Stimulated activated CD4-positive, alpha-beta T cell treated with anti-CD3 and anti-CD28 coated beads, Interleukin-4, amount 100 ng/mL, for 1 hour (primary cell): ENCODE measurements at regions not wholly inside any gene's neighbourhood (a gene's known extent, or its start where the extent isn't known, plus 50 kb on each side); places are given as distances from the start of the nearest gene placed in this dataset.
A peak's percentile ranks its signal among the peaks of the same experiment; 100 is the strongest.
"Not testable (repeated sequence)": the region's sequence is repeated elsewhere in the genome, so short reads cannot be mapped to it uniquely, and the experiment has no call there.

Experiments used
- DNase-seq: peaks from one replicate; pipeline ENCODE4 v3.0.0-alpha.2; 2020

DNA sequence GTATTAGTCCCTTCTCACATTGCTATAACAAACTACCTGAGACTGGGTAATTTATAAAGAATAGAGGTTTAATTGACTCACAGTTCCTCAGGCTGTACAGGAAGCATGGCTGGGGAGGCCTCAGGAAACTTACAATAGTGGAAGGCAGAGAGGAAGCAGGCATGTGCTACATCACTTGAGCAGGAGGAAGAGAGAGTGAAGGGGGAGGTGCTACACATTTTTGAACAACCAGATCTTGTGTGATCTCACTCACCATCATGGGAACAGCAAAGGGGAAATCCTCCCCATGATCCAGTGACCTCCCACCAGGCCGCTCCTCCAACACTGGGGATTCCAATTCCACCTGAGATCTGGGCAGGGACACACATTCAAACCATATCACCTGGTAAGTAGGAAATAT lies 630.6 kb downstream of the QKI start:
- no peak for DNase-seq

DNA sequence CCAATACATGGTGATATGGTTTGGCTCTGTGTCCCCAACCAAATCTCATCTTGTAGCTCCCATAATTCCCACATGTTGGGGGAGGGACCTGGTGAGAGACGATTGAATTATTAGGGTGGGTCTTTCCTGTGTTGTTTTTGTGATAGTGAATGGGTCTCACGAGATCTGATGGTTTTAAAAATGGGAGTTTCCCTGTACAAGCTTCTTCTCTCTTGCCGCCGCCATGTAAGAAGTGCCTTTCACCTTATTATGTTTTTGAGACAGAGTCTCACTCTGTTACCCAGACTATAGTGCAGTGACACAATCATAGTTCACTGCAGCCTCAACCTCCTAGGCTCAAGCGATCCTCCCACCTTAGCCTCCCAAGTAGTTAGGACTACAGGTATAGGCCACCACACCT lies 629.1 kb downstream of the QKI start:
- not testable (repeated sequence) for DNase-seq

GRCh38 chr6:164042212-164042611 lies 627.7 kb downstream of the QKI start:
- DNase-seq = no peak

- no peak for DNase-seq
These were observed 626.5 kb downstream of the QKI start for GRCh38 chr6:164040994-164041393.

GRCh38 chr6:164039954-164040375 lies 625.4 kb downstream of the QKI start:
- peak; percentile 24 for DNase-seq

GRCh38 chr6:164037171-164037870 lies 622.8 kb downstream of the QKI start:
- no peak for DNase-seq

GRCh38 chr6:164035900-164036485 lies 621.5 kb downstream of the QKI start:
- no peak for DNase-seq

GRCh38 chr6:164034602-164035140 lies 620.2 kb downstream of the QKI start:
- DNase-seq = no peak

DNA sequence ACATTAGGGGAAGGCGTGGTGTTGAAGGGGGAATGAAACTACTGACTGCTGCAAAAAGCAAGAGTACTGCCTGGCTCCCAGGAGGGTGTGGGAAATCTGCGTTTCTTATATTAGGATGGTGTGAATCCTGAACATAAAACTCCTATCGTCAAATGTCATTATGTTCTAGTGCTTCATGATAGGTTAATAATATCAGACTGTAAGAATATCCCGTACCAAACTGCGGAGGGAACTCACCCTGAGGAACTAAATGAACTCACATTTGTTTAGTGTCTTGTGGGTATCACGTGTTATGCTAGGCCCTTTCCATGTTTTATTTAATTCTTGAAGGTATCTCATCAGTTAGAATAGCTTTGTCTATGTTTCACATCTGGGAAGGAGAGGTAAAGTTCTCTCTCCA lies 610.7 kb downstream of the QKI start:
- no peak for DNase-seq

DNA sequence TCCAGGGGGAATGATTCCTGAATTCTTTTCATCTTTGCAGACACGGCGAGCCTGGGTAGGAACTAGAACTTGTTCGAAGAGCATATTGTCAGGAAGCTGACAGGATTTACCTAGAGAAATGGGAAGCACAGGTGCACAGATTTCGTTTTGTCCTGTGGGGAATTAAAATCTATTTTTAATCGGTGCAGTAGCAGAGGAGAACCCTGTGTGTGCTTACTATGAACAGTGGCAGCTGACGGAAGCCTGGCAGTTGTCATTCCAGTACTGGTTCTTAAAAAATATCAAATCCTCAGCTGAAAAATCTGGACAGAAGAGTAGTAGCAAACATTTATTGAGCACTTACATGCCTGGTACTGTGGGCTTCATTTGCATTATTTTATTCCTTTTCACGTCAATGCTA lies 609.0 kb downstream of the QKI start:
- DNase-seq = no peak

GRCh38 chr6:164022632-164023031 lies 608.1 kb downstream of the QKI start:
- DNase-seq = no peak

GRCh38 chr6:164021589-164022250 lies 607.2 kb downstream of the QKI start:
- DNase-seq = no peak

- no peak for DNase-seq
These were observed 605.6 kb downstream of the QKI start for GRCh38 chr6:164020142-164020541.

- no peak for DNase-seq
These were observed 603.6 kb downstream of the QKI start for GRCh38 chr6:164018133-164018532.

DNA sequence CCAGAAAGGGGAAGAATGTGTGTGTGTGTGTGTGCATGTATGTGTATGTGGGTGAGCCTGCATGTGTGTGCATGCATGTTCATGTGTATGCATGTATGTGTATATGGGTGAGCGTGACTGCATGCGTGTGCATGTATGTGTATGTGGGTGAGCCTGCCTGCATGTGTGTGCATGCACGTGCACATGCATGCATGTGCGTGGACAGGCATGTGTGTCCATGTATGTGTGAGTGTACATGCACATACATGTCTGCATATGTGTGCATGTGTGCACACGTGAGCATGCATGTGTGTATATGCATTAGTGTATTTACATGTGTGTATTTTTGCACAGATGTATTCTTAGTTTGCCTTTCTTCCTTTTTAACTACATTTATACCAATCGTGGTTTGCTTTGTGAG lies 601.5 kb downstream of the QKI start:
- DNase-seq = no peak

DNA sequence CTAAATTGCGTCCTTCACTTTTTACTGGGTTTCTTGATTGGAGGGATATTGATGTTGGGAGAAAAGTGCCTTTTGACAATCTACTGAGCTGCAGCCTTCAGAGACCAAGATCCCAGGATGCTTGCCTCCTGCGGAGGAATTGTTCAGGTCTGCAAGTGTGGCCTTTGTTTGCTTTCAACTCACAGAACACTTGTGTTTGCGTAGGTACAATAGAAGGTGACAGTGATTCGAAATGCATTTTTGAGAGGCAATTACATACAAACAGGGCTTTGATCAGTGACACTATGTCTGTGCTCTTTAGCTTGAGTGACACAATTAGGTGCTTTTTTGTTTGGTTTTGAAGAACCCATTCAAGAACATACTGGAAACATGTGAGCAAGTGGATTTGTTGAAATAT lies 600.6 kb downstream of the QKI start:
- DNase-seq = no peak

- DNase-seq = no peak
These were observed 600.0 kb downstream of the QKI start for GRCh38 chr6:164014346-164015087.

GRCh38 chr6:164013480-164014208 lies 599.1 kb downstream of the QKI start:
- DNase-seq = no peak

DNA sequence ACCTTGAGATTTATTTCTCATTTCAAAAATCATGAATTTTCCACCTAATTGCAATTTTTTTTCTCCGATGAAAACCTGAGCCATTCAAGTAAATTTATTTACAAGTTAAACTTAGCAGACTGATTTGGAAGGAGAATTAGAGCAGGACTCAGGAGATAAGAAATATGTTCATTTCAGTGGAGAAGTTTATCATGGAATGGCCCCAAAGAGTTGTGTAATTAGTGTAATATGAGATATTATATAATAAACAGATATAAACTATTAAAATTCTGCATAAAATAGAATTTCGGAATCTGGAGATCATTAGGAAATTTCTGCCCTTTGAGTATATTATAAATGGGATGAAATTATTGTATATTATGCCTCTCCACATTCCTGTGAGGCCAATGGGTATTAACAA lies 596.8 kb downstream of the QKI start:
- DNase-seq = no peak

GRCh38 chr6:164010441-164011103 lies 596.1 kb downstream of the QKI start:
- DNase-seq = no peak

DNA sequence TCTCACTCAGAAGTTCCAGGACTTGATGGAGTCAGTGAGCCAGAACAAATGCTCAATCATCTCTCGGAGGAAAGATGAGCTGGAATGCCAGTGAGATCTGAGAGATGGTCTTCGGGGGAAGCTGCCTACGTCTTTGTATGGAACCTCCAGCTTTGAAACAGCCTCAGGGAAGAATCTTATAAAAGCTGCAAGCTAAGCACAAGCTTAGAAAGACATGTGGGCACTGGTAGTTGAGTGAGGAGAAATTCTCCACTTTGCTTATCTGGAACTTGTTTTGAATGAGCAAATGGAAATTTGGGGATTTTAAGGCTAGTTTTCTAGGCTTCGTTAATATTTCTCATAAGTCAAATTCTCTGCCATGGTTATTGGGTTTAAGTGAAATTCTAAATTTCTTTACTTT lies 594.4 kb downstream of the QKI start:
- DNase-seq = no peak

- no peak for DNase-seq
These were observed 593.4 kb downstream of the QKI start for GRCh38 chr6:164007881-164008280.
